Ishikawa (cell line): ENCODE measurements at regions not wholly inside any gene's neighbourhood (a gene's known extent, or its start where the extent isn't known, plus 50 kb on each side); places are given as distances from the start of the nearest gene placed in this dataset.

Experiments used
- CEBPB ChIP-seq: IDR thresholded peaks from 2 replicates; pipeline ENCODE4 v1.6.1; 2012
- CREB1 ChIP-seq: IDR thresholded peaks from 2 replicates; pipeline ENCODE4 v1.6.1; 2012; ENCODE audit warnings: low read depth
- EP300 ChIP-seq: IDR thresholded peaks from 2 replicates; pipeline ENCODE4 v1.6.1; 2012; ENCODE audit warnings: borderline replicate concordance
- MAX ChIP-seq: IDR thresholded peaks from 2 replicates; pipeline ENCODE4 v1.6.1; 2012
- RAD21 ChIP-seq: IDR thresholded peaks from 2 replicates; pipeline ENCODE4 v1.6.1; 2012; ENCODE audit warnings: low read depth
- REST ChIP-seq: IDR thresholded peaks from 2 replicates; pipeline ENCODE4 v1.6.1; 2012; ENCODE audit warnings: low read depth, mild to moderate bottlenecking
- TAF1 ChIP-seq: IDR thresholded peaks from 2 replicates; pipeline ENCODE4 v1.6.1; 2012; ENCODE audit warnings: low read depth, mild to moderate bottlenecking
- TCF12 ChIP-seq: IDR thresholded peaks from 2 replicates; pipeline ENCODE4 v1.6.1; 2012; ENCODE audit warnings: low read depth
- USF1 ChIP-seq: IDR thresholded peaks from 2 replicates; pipeline ENCODE4 v1.6.1; 2012

GRCh38 chr11:109071712-109072524 is 350.1 kb upstream of the C11orf87 start:
- no peak for TF ChIP-seq TCF12
- TF ChIP-seq EP300: no peak
- TF ChIP-seq TAF1: no peak
- no peak for TF ChIP-seq RAD21
- TF ChIP-seq REST: no peak
- no peak for TF ChIP-seq CEBPB
- no peak for TF ChIP-seq MAX
- no peak for TF ChIP-seq USF1
- TF ChIP-seq CREB1: no peak
